ENCODE measurements at regions not wholly inside any gene's neighbourhood (a gene's known extent, or its start where the extent isn't known, plus 50 kb on each side); places are given as distances from the start of the nearest gene placed in this dataset.

- Histone ChIP-seq H3K9me1 (ENCODE audit: control insufficient read depth, extremely low read depth, insufficient read depth, low read length) (no peaks in the 10 kb centered on the region), H3K4me3 (ENCODE audit: control insufficient read depth in 2 of 3, extremely low read depth in 1 of 3, insufficient read depth in 2 of 3, low read depth in 1 of 3, low read length in 3 of 3) (no peak overlapping the region), H2AFZ (ENCODE audit: control insufficient read depth, low read length) (no peak overlapping the region), H4K20me1 (ENCODE audit: control insufficient read depth, extremely low read depth, insufficient read depth, low read length) (no peaks in the 10 kb centered on the region), H3K9me3 (ENCODE audit: control insufficient read depth, low read depth, low read length) (no peaks in the 10 kb centered on the region), H3K4me2 (ENCODE audit: control insufficient read depth, extremely low read depth, insufficient read depth, low read depth, low read length) (no peak overlapping the region), H3K27ac (ENCODE audit: control insufficient read depth, insufficient read depth, low read length) (no peak overlapping the region), H3K4me1 (ENCODE audit: control insufficient read depth, extremely low read depth, insufficient read depth, low read length) (no peaks in the 10 kb centered on the region), H3K27me3 (ENCODE audit: control insufficient read depth, extremely low read depth, insufficient read depth, low read length) (peaks cover 7% of the 10 kb centered on the region), H3K36me3 (ENCODE audit: control insufficient read depth in 2 of 2, extremely low read depth in 1 of 2, insufficient read depth in 2 of 2, low read length in 2 of 2) (no peaks in the 10 kb centered on the region), H3K79me2 (ENCODE audit: control insufficient read depth, insufficient read depth, low read length) (no peaks in the 10 kb centered on the region), H3K9ac (ENCODE audit: control insufficient read depth, extremely low read depth, insufficient read depth, low read length) (no peak overlapping the region)
- TF ChIP-seq EZH2 (IDR thresholded peaks at IDR 0.05; ENCODE audit: low read length), result no peak
- no peak for TF ChIP-seq CTCF (optimal IDR thresholded peaks at IDR 0.05 in 1 of 3, IDR thresholded peaks at IDR 0.05 in 1 of 3, conservative IDR thresholded peaks at IDR 0.05 in 1 of 3; ENCODE audit: extremely low read depth in 1 of 3, insufficient read depth in 2 of 3, low read length in 3 of 3)
- dilution Hi-C loops (cut with MboI; ENCODE audit: extremely low pct_ligation_motif_present, low sequenced_read_pairs), result no loop called here
- DNase-seq (ENCODE audit: low read depth, low spot score) (no peak), FAIRE-seq (no peak)
Observed at GRCh38 chr7:7017707-7018280, 164.6 kb upstream of the C1GALT1 start.

- TF ChIP-seq CTCF (optimal IDR thresholded peaks at IDR 0.05 in 1 of 3, IDR thresholded peaks at IDR 0.05 in 1 of 3, conservative IDR thresholded peaks at IDR 0.05 in 1 of 3; ENCODE audit: extremely low read depth in 1 of 3, insufficient read depth in 2 of 3, low read length in 3 of 3) (no peak), EZH2 (IDR thresholded peaks at IDR 0.05; ENCODE audit: low read length) (no peak)
- H3K9me3 ChIP-seq (ENCODE audit: control insufficient read depth, low read depth, low read length), result no peaks in the 10 kb centered on the region
- no peak overlapping the region for H3K4me3 ChIP-seq (ENCODE audit: control insufficient read depth in 2 of 3, extremely low read depth in 1 of 3, insufficient read depth in 2 of 3, low read depth in 1 of 3, low read length in 3 of 3)
- H3K27ac ChIP-seq (ENCODE audit: control insufficient read depth, insufficient read depth, low read length), result no peak overlapping the region
- no peak overlapping the region for H3K9ac ChIP-seq (ENCODE audit: control insufficient read depth, extremely low read depth, insufficient read depth, low read length)
- no peaks in the 10 kb centered on the region for H3K4me1 ChIP-seq (ENCODE audit: control insufficient read depth, extremely low read depth, insufficient read depth, low read length)
- no peak overlapping the region for H3K4me2 ChIP-seq (ENCODE audit: control insufficient read depth, extremely low read depth, insufficient read depth, low read depth, low read length)
- DNase-seq (ENCODE audit: low read depth, low spot score), result no peak
- no peaks in the 10 kb centered on the region for H3K9me1 ChIP-seq (ENCODE audit: control insufficient read depth, extremely low read depth, insufficient read depth, low read length)
- no peak for FAIRE-seq
- no peaks in the 10 kb centered on the region for H3K79me2 ChIP-seq (ENCODE audit: control insufficient read depth, insufficient read depth, low read length)
- peaks cover 7% of the 10 kb centered on the region for H3K27me3 ChIP-seq (ENCODE audit: control insufficient read depth, extremely low read depth, insufficient read depth, low read length)
- H3K36me3 ChIP-seq (ENCODE audit: control insufficient read depth in 2 of 2, extremely low read depth in 1 of 2, insufficient read depth in 2 of 2, low read length in 2 of 2), result no peaks in the 10 kb centered on the region
- no peak overlapping the region for H2AFZ ChIP-seq (ENCODE audit: control insufficient read depth, low read length)
- no peaks in the 10 kb centered on the region for H4K20me1 ChIP-seq (ENCODE audit: control insufficient read depth, extremely low read depth, insufficient read depth, low read length)
- dilution Hi-C loops (cut with MboI; ENCODE audit: extremely low pct_ligation_motif_present, low sequenced_read_pairs), result no loop called here
Observed at GRCh38 chr7:7018290-7018689, 164.1 kb upstream of the C1GALT1 start.
